ENCODE measurements at regions not wholly inside any gene's neighbourhood (a gene's known extent, or its start where the extent isn't known, plus 50 kb on each side); places are given as distances from the start of the nearest gene placed in this dataset.

- TF ChIP-seq, protein P1, sequence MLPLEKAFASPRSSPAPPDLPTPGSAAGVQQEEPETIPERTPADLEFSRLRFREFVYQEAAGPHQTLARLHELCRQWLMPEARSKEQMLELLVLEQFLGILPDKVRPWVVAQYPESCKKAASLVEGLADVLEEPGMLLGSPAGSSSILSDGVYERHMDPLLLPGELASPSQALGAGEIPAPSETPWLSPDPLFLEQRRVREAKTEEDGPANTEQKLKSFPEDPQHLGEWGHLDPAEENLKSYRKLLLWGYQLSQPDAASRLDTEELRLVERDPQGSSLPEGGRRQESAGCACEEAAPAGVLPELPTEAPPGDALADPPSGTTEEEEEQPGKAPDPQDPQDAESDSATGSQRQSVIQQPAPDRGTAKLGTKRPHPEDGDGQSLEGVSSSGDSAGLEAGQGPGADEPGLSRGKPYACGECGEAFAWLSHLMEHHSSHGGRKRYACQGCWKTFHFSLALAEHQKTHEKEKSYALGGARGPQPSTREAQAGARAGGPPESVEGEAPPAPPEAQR (CRISPR knock-in tag; IDR thresholded peaks at IDR 0.05), result no peak
- TF ChIP-seq TEAD1 (CRISPR knock-in tag; IDR thresholded peaks at IDR 0.05) (no peak), ELF4 (CRISPR knock-in tag; IDR thresholded peaks at IDR 0.05; ENCODE audit: low read depth) (no peak)
- TF ChIP-seq, protein P2, sequence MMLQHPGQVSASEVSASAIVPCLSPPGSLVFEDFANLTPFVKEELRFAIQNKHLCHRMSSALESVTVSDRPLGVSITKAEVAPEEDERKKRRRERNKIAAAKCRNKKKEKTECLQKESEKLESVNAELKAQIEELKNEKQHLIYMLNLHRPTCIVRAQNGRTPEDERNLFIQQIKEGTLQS (CRISPR knock-in tag; conservative IDR thresholded peaks at IDR 0.05), result no peak
- TF ChIP-seq, protein P3, sequence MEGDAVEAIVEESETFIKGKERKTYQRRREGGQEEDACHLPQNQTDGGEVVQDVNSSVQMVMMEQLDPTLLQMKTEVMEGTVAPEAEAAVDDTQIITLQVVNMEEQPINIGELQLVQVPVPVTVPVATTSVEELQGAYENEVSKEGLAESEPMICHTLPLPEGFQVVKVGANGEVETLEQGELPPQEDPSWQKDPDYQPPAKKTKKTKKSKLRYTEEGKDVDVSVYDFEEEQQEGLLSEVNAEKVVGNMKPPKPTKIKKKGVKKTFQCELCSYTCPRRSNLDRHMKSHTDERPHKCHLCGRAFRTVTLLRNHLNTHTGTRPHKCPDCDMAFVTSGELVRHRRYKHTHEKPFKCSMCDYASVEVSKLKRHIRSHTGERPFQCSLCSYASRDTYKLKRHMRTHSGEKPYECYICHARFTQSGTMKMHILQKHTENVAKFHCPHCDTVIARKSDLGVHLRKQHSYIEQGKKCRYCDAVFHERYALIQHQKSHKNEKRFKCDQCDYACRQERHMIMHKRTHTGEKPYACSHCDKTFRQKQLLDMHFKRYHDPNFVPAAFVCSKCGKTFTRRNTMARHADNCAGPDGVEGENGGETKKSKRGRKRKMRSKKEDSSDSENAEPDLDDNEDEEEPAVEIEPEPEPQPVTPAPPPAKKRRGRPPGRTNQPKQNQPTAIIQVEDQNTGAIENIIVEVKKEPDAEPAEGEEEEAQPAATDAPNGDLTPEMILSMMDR (IDR thresholded peaks at IDR 0.05), result no peak
Measured at GRCh38 chr11:104649002-104649401, 249.3 kb downstream of the CASP12 start.
